ENCODE measurements at regions not wholly inside any gene's neighbourhood (a gene's known extent, or its start where the extent isn't known, plus 50 kb on each side); places are given as distances from the start of the nearest gene placed in this dataset.

GRCh38 chr6:84350397-84350796, 123.0 kb upstream of the CEP162 start:
- TF ChIP-seq POLR2AphosphoS5 (IDR thresholded peaks at IDR 0.05) (no peak), CTCF (IDR thresholded peaks at IDR 0.05) (no peak)

Measured in stomach (tissue), 4 donors.